Thymus (tissue), 11 donors: ENCODE measurements at regions not wholly inside any gene's neighbourhood (a gene's known extent, or its start where the extent isn't known, plus 50 kb on each side); places are given as distances from the start of the nearest gene placed in this dataset.

Experiments used
- DNase-seq, 9 donors: peaks; one replicate each; pipeline ENCODE4 v3.0.0-alpha.2; 2013; ENCODE audit warnings: low spot score in 9 of 9, low read depth in 6 of 9, missing footprints in 1 of 9
- H3K27ac ChIP-seq, 2 donors: one replicate each; pipeline ENCODE4 v1.5.1; 2013; ENCODE audit warnings: control low read depth in 1 of 2, low read depth in 1 of 2, low read length in 1 of 2, mild to moderate bottlenecking in 1 of 2, moderate library complexity in 1 of 2
- H3K27me3 ChIP-seq, 2 donors: one replicate each; pipeline ENCODE4 v1.5.1; 2013; ENCODE audit warnings: low read length in 1 of 2; ENCODE audit not compliant: control insufficient read depth in 2 of 2, insufficient read depth in 1 of 2
- H3K36me3 ChIP-seq, 2 donors: one replicate each; pipeline ENCODE4 v1.5.1; 2013; ENCODE audit warnings: low read length in 1 of 2, mild to moderate bottlenecking in 1 of 2, moderate library complexity in 1 of 2; ENCODE audit not compliant: control insufficient read depth in 2 of 2, insufficient read depth in 2 of 2
- H3K4me1 ChIP-seq, 2 donors: one replicate each; pipeline ENCODE4 v1.5.1; 2013; ENCODE audit warnings: low read length in 2 of 2; ENCODE audit not compliant: control insufficient read depth in 2 of 2, insufficient read depth in 2 of 2
- H3K4me3 ChIP-seq, 2 donors: one replicate each; pipeline ENCODE4 v1.5.1; 2013; ENCODE audit warnings: low read length in 2 of 2, control low read depth in 1 of 2, mild to moderate bottlenecking in 1 of 2
- H3K9me3 ChIP-seq, 2 donors: one replicate each; pipeline ENCODE4 v1.5.1; 2013; ENCODE audit warnings: low read length in 1 of 2, mild to moderate bottlenecking in 1 of 2; ENCODE audit not compliant: control insufficient read depth in 2 of 2, insufficient read depth in 1 of 2
- WGBS: extraction: QIAGEN DNeasy Blood & Tissue Kit; methylation state at CpG from one replicate; pipeline ENCODE4 v1.1.7; 2013; 5-methylcytosine and 5-hydroxymethylcytosine counted together
- donor health status: healthy.

GRCh38 chr12:77189901-77190416 is 124.6 kb upstream of the E2F7 start:
- H3K36me3 ChIP-seq, result no peaks in the 10 kb centered on the region
- no peaks in the 10 kb centered on the region for H3K4me1 ChIP-seq
- 92% methylated on average over 3 of the region's 3 CpGs for WGBS
- no peak overlapping the region for H3K4me3 ChIP-seq
- H3K27ac ChIP-seq, result no peak overlapping the region
- DNase-seq, result no peak
- no peaks in the 10 kb centered on the region for H3K27me3 ChIP-seq
- no peaks in the 10 kb centered on the region for H3K9me3 ChIP-seq

DNA sequence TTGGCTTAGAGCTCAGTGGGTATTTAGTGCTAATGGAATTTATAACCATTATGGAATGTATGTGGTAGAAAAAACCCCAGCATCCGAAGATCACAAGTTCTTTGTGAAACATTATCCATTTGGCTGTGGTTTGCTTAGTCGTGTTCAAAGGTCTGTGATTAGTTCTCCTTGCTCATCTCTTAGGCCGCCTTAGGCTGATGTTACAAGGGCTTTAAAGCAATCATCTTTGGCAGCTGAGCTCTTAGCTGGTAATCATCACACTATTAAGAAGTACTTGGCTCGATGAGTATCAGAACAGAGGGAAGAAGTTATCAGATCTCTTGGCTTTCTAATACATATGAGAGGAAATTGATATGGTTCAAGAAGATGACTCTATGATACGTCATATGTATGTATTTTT is 124.1 kb upstream of the E2F7 start:
- WGBS, result 69% methylated on average over 5 of the region's 5 CpGs
- Histone ChIP-seq H3K4me1 (no peaks in the 10 kb centered on the region), H3K9me3 (no peaks in the 10 kb centered on the region), H3K27ac (no peak overlapping the region), H3K4me3 (no peak overlapping the region), H3K27me3 (no peaks in the 10 kb centered on the region), H3K36me3 (no peaks in the 10 kb centered on the region)
- DNase-seq, result no peak

DNA sequence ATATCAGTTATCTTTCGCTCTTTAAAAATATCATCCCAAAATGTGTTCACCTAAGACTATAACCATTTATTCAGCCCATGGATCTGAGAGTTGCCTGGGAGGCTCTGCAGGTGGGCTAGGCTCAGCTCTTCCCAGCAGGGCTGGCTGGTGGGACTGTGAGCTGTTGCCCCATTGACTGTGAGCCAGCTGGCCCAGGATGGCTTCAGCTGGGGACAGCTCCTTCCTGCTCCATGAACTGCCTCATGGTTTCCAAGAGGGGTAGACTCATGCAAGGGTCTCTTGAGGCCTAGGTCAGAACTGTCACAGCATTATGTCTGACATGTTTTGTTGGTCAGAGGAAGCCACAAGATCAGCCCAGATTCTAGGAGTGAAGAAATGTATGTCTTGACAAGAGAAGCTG is 114.1 kb upstream of the E2F7 start:
- DNase-seq, result no peak
- Histone ChIP-seq H3K27me3 (no peaks in the 10 kb centered on the region), H3K27ac (no peak overlapping the region), H3K9me3 (no peaks in the 10 kb centered on the region), H3K4me3 (no peak overlapping the region), H3K36me3 (no peaks in the 10 kb centered on the region), H3K4me1 (no peaks in the 10 kb centered on the region)
- whole genome bisulfite sequencing, result 100% methylated on average over 1 of the region's 1 CpG

DNA sequence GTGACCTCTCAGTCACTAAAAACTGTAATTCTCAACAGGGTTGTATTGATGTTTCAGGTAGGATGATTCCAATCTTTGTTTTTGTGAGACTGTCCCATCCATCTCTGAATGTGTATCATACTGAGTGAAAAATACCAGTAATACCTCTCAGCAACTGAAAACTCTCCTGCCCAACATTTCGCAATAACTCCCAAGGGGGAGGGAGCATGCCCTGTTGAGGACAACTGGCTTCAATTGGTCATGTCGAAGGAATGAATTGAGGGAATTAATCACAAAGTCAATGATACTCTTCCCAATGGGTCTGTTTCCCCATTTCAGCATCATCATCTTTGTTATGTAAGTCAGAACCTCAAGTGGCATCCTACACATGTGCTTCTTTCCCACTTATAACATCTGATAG is 102.4 kb upstream of the E2F7 start:
- H3K9me3 ChIP-seq, result no peaks in the 10 kb centered on the region
- no peaks in the 10 kb centered on the region for H3K27me3 ChIP-seq
- DNase-seq, result no peak
- no peaks in the 10 kb centered on the region for H3K36me3 ChIP-seq
- no peak overlapping the region for H3K4me3 ChIP-seq
- H3K4me1 ChIP-seq, result no peaks in the 10 kb centered on the region
- H3K27ac ChIP-seq, result no peak overlapping the region
- 98% methylated on average over 2 of the region's 2 CpGs for WGBS

GRCh38 chr12:77166696-77167095 is 101.3 kb upstream of the E2F7 start:
- Histone ChIP-seq H3K4me3 (no peak overlapping the region), H3K27me3 (no peaks in the 10 kb centered on the region), H3K27ac (no peak overlapping the region), H3K4me1 (no peaks in the 10 kb centered on the region), H3K9me3 (no peaks in the 10 kb centered on the region), H3K36me3 (no peaks in the 10 kb centered on the region)
- no peak for DNase-seq
- 96% methylated on average over 2 of the region's 2 CpGs for WGBS

- 94% methylated on average over 3 of the region's 3 CpGs for WGBS
- no peak overlapping the region for H3K27ac ChIP-seq
- H3K9me3 ChIP-seq, result no peaks in the 10 kb centered on the region
- H3K27me3 ChIP-seq, result no peaks in the 10 kb centered on the region
- no peaks in the 10 kb centered on the region for H3K36me3 ChIP-seq
- no peak overlapping the region for H3K4me3 ChIP-seq
- no peak for DNase-seq
- no peaks in the 10 kb centered on the region for H3K4me1 ChIP-seq
These were observed 98.0 kb upstream of the E2F7 start for GRCh38 chr12:77163074-77164038.

GRCh38 chr12:77161944-77162343 is 96.6 kb upstream of the E2F7 start:
- H3K4me3 ChIP-seq, result no peak overlapping the region
- H3K27me3 ChIP-seq, result no peaks in the 10 kb centered on the region
- DNase-seq, result no peak
- 71% methylated on average over 2 of the region's 2 CpGs for WGBS
- no peaks in the 10 kb centered on the region for H3K36me3 ChIP-seq
- no peaks in the 10 kb centered on the region for H3K4me1 ChIP-seq
- H3K27ac ChIP-seq, result no peak overlapping the region
- H3K9me3 ChIP-seq, result no peaks in the 10 kb centered on the region

DNA sequence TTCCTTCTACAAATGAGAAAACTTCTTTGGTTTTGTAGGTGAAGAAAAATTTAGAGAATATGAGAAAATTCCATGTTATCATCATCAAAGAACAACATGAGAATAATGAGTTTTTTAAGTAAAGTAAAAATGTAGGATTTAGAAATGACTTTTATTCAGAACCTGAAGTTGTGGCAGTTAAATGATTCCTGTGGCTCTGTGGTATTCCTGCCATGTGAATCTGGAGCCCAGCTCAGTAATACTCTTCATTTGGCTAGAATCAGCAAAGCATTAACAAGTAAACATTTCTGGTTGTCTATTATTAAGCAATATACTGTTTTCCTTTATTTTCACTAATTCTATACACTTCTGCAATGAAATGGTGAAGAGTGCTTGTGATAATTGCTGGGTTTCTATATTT is 95.6 kb upstream of the E2F7 start:
- Histone ChIP-seq H3K9me3 (no peaks in the 10 kb centered on the region), H3K4me3 (no peak overlapping the region), H3K36me3 (no peaks in the 10 kb centered on the region), H3K4me1 (no peaks in the 10 kb centered on the region), H3K27me3 (no peaks in the 10 kb centered on the region), H3K27ac (no peak overlapping the region)
- DNase-seq, result no peak

GRCh38 chr12:77153706-77154105 is 88.3 kb upstream of the E2F7 start:
- Histone ChIP-seq H3K36me3 (no peaks in the 10 kb centered on the region), H3K27me3 (no peaks in the 10 kb centered on the region), H3K9me3 (no peaks in the 10 kb centered on the region), H3K4me3 (no peak overlapping the region), H3K4me1 (no peaks in the 10 kb centered on the region), H3K27ac (no peak overlapping the region)
- WGBS, result 96% methylated on average over 3 of the region's 3 CpGs
- no peak for DNase-seq
